H1 (cell line): ENCODE measurements at regions not wholly inside any gene's neighbourhood (a gene's known extent, or its start where the extent isn't known, plus 50 kb on each side); places are given as distances from the start of the nearest gene placed in this dataset.

Experiments used
- RFX5 ChIP-seq: IDR thresholded peaks from 2 replicates; pipeline ENCODE4 v1.6.1; 2011; ENCODE audit warnings: low read depth, low read length, improper control_type of control experiment, borderline replicate concordance
- TCF12 ChIP-seq: IDR thresholded peaks from 2 replicates; pipeline ENCODE4 v1.6.1; 2011; ENCODE audit warnings: low read depth, mild to moderate bottlenecking, low read length

DNA sequence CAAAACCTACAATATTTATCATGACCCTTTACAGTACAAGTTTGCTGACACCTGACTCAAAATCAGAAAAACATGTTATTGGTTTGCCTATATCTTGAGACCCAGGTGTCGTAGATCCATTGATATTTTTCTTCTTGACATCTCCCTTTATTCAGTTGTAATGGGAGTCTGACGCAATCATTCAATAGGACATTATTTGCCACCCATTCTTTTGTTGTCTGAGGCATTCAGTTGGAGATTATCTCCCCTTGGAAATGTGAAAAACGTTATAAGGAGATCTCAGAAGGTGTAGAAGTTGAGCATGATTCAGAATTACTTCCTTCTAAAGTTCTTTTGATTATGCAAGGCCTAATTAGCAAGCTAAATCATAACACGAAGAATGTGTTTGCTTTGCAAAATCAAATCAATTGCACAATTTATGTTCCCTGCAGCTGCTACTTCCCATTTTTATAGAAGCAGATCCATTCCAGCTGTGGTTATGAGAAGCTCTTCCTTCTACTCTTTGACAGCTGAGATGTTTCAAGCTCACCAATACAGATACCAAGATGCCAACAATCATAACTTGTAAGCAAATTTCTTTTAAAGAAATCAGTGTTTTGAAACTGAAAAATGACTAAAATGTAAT lies 228.2 kb upstream of the SYT1 start:
- TF ChIP-seq TCF12 (no peak), RFX5 (no peak)
